ENCODE measurements at regions not wholly inside any gene's neighbourhood (a gene's known extent, or its start where the extent isn't known, plus 50 kb on each side); places are given as distances from the start of the nearest gene placed in this dataset.

GRCh38 chr6:9942131-9942530 is 472.7 kb downstream of the TFAP2A start:
- TF ChIP-seq CTCF (IDR thresholded peaks at IDR 0.05) (no peak), POLR2A (IDR thresholded peaks at IDR 0.05) (no peak)
